GM18909 (cell line): ENCODE measurements at regions not wholly inside any gene's neighbourhood (a gene's known extent, or its start where the extent isn't known, plus 50 kb on each side); places are given as distances from the start of the nearest gene placed in this dataset.

Source experiments
- ATAC-seq: cut with Tn5 transposase; IDR thresholded peaks from one replicate; pipeline ENCODE4 v1.9.1; 2021; ENCODE audit warnings: mild to moderate bottlenecking; ENCODE audit not compliant: unreplicated experiment, poor library complexity

GRCh38 chr14:53896726-53897125 lies 59.9 kb downstream of the BMP4 start:
- ATAC-seq: no peak

GRCh38 chr14:53894456-53894855 lies 62.2 kb downstream of the BMP4 start:
- peak; percentile 79 for ATAC-seq

DNA sequence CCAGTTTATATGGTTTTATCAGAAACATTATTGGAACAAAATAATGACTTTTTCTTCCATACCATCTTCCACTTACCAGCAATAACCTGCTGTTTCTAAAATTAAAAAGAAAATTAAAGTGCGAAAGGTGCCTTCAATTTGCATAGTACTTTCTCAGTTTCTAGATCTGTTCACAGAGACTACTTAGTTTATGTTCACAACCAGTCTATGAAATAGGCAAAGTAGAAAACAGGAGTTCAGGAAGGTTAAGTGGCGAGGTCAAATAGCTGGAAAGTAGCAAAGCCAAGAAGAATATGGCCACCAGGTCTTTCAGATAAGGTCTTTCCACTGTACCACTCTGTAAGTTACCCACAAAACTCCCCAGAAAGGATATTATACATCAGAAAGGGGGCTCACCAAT lies 63.3 kb downstream of the BMP4 start:
- ATAC-seq: no peak

GRCh38 chr14:53890611-53891101 lies 66.0 kb downstream of the BMP4 start:
- no peak for ATAC-seq

GRCh38 chr14:53888535-53889386 lies 67.9 kb downstream of the BMP4 start:
- ATAC-seq: no peak

DNA sequence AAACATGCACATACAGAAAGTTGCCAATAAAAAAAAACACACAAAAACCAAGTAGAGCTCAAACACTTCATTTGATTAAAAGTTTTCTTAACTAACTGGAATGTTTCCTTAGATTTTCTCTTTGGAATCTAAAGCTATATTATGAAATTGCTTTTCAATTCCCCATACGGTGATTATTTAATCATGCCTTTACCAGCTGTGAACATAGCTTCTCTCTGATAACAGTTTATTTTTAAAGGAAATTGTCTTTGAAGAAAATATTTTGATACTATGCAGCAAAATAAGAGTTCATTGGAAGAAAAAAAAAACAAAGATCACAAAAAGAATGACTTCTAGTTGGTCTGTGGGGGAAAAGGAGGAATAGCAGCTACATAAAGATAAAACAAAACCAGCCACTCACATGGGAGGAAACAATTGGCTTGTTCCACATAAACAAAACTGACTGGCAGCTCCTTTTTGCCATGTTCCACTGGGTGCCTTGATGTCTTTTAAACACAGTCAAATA lies 71.4 kb downstream of the BMP4 start:
- ATAC-seq: no peak

- ATAC-seq: no peak
These were observed 72.0 kb downstream of the BMP4 start for GRCh38 chr14:53884601-53885000.

GRCh38 chr14:53883739-53884138 lies 72.9 kb downstream of the BMP4 start:
- no peak for ATAC-seq

DNA sequence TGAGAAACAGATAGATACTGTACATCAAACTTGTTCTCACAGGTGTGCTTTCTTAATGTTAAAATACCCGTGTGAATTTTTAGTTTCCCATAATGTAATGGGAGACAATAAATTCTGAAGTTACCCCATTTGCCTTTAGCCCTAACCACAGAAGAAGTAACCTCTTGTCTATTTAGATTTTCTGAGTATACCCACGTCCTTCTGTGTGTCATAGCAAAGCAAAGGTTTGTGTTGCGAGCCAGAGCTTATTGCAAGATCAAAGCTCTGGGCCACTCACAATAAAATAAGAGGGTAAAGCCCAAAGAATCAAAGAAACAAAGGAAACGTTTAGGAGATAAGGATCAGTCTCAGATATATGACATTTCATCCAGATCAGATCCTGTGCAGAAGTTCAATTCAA lies 73.9 kb downstream of the BMP4 start:
- no peak for ATAC-seq

GRCh38 chr14:53881921-53882320 lies 74.7 kb downstream of the BMP4 start:
- ATAC-seq: no peak

DNA sequence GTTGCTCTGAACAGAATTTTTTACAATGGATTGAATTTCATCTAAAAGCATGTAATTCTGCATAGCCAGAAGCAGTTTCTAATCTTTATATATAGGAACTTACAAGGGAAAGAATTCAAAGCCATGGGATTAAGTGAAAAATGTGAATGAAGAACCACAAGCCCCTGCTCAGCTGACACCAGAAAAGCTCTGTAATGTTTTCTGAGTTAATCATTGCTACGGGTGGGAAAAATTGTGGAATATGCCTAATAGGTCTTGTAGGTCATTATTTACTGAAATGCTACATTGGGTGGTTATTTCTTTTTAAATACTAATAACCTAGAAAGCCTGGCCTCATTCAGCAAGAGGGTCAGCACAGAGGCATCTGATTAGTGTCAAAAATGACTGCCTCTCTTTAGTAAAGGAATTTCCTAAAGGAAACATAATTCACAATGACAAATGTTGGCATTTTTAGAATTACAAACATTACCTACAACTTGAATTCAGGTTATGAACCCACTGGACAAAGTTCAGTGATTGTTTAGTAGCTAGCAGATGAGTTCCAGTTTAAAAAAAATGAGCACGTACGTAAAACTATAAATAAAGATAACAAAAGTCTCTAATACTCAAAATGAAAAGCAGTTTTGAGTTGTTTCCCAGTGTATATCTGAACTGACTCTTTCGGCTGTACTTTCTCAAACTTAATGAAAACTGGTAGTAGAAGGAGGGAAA lies 75.3 kb downstream of the BMP4 start:
- ATAC-seq: no peak

DNA sequence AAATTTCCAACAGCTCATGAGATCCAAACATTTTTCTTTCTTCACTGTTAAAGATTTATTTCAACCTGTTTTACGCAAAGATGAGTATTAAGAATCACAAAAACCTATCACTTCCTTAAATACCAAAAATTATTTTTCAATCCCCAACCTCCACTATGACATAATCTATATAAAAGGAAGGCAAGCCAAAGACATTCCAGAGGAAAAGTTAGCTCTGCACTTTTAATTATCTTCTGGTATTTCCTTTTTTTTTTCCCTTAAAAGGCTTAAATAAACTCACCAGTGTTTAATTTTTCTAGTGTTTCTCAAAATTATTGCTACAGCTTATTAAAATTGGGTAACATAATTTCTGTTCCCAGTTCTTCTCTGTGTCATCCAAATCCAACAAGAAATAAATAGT lies 75.9 kb downstream of the BMP4 start:
- no peak for ATAC-seq

DNA sequence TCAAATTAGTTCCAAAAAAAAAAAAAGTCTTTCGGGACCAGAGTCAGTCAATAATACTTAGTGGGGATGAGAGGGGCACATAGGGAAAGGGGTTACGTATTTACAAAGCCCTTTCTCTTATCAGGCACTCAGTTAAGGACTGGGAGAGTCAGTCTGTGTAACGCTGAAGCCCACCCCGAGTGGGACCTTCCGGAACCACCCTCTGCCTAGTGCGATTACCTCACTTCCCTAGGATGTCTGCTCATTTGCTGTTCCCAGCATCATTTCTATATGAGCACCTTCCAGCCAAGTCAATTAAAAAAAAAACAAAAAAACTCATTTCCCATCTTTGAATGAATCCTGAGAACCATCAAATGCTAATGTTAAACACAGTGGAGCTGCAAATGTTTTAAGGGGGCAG lies 76.9 kb downstream of the BMP4 start:
- ATAC-seq: no peak

DNA sequence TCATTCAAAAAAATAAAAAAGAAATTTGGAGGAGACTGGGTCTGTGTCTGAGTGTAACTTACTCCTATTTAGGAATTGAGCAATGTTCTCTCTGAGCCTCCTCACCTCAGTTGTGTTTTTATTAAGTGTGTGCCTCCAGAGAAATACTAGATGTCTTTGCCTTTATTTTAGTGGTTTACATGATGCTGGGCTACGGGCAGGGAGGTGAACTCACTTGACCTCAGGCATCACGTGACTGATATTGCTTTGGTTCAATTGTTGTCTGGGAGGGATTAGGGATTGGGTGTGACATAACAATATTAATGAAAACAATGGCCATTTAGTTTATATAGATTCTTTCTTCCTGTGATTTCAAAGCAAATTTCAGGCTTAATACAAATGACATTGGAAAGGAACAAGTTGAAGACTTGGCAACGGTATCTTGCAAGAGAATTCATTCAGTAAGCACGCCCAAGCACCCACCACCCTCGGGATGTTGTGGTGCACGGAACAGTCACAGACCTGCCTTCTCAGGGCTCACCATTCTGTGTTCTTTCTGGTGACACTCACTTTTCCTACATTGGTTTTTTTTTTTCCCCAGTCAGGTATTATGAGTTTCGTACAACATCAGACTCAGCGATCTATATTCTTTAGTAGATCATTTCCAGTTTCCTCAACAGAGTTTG lies 77.5 kb downstream of the BMP4 start:
- no peak for ATAC-seq

GRCh38 chr14:53875324-53875897 lies 81.2 kb downstream of the BMP4 start:
- no peak for ATAC-seq

GRCh38 chr14:53874704-53875103 lies 81.9 kb downstream of the BMP4 start:
- ATAC-seq: no peak

GRCh38 chr14:53872681-53873089 lies 83.9 kb downstream of the BMP4 start:
- no peak for ATAC-seq

GRCh38 chr14:53871951-53872350 lies 84.7 kb downstream of the BMP4 start:
- no peak for ATAC-seq

GRCh38 chr14:53871011-53871410 lies 85.6 kb downstream of the BMP4 start:
- no peak for ATAC-seq

- no peak for ATAC-seq
These were observed 90.9 kb downstream of the BMP4 start for GRCh38 chr14:53865711-53866110.

GRCh38 chr14:53861781-53862180 lies 94.8 kb downstream of the BMP4 start:
- no peak for ATAC-seq
